HG03442 (cell line): ENCODE measurements at regions not wholly inside any gene's neighbourhood (a gene's known extent, or its start where the extent isn't known, plus 50 kb on each side); places are given as distances from the start of the nearest gene placed in this dataset.
"Not testable (repeated sequence)": the region's sequence is repeated elsewhere in the genome, so short reads cannot be mapped to it uniquely, and the experiment has no call there.

ENCODE experiments used
- ATAC-seq: cut with Tn5 transposase; IDR thresholded peaks from one replicate; pipeline ENCODE4 v1.9.1; 2021; ENCODE audit warnings: mild to moderate bottlenecking, moderate library complexity; ENCODE audit not compliant: unreplicated experiment

DNA sequence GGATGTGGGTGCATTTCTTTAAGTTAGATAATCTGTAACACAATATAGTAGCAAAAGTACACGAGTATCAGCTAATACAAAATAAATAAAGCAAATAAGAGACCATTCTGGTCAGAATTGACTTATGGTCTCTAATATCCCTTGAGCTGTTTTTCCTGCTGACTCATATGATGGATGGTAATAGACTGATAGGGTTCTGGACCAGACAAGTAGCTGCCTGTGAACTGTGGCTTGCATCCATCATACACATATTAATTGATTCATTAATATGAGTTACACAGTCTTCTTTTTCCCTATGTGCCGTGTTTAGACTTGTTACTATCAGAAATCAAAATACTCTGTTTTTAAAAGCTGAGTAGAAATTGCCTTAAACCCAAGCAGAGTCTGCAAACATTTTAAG lies 762.8 kb downstream of the GATA3 start:
- ATAC-seq = no peak

DNA sequence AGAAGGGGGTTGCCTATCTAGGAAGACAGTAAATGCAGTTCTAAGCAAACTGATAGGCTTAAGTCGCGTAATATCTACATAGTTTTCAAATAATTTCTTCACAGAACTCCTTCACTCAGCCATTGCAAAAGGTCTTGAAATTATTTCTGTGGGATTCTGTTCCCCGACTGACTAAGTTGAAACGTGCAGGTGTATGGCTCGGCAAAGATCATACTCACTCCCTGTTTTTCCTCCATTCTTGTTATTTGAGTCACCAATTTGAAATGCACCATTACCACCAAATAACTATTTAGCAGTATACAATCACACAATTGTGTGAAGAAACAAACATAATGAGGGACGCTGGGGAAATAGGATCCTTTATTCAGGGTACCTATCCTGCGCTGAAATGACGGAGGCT lies 771.1 kb downstream of the GATA3 start:
- ATAC-seq = no peak

DNA sequence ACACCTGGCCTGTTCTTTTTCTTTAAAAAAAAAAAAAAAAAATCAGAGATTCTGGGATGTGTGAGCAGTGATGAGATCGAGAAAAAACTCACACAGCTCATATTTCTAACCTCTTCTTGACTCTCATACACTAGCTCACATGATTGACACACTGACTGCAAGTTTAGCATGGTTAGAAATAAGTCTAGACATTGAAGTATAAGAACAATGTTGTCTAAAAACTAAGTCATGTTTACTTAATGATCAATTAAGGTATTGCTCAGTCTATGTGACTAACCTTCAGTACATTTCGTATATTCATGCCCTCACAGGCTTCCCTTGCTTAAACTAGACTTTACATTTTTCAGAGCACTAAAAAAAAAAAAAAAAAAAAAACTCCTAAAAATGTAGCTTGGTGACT lies 775.1 kb downstream of the GATA3 start:
- no peak for ATAC-seq

DNA sequence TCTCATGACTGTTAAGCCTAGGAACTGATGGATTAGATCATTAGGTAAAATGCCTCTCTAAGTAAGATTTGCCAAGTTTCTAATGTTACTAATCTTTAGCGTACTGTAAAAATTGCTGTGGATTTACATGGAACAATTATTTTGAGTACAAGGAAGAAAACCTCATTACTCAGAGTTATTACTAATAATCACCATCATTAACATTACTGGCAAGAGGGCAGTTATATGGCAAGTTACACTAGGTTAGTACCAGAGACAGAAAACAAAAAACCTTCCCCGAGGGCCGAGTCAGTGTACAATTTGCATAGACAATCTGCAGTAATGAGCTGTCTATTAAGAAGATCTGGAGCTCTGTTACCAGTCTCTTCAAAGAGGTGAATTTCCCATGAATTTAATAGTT lies 775.6 kb downstream of the GATA3 start:
- ATAC-seq = no peak

DNA sequence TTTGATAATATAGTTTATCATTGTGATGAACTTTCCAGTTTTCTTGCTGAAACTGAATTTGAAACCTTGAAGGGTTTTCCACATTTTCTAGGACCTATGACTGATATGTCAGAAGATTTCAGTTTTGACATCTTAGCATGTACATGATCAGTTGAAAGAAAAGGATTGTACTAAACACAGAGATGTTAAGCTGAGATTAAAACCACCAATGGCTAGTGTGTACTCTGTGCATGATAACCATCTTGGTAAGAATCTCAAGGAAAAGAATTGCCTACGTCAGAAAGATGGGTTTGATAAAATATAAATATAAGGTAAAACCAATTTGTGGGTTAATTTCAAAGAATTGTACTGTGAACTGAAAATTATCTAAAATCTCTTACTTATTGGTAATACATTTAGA lies 776.4 kb downstream of the GATA3 start:
- no peak for ATAC-seq

DNA sequence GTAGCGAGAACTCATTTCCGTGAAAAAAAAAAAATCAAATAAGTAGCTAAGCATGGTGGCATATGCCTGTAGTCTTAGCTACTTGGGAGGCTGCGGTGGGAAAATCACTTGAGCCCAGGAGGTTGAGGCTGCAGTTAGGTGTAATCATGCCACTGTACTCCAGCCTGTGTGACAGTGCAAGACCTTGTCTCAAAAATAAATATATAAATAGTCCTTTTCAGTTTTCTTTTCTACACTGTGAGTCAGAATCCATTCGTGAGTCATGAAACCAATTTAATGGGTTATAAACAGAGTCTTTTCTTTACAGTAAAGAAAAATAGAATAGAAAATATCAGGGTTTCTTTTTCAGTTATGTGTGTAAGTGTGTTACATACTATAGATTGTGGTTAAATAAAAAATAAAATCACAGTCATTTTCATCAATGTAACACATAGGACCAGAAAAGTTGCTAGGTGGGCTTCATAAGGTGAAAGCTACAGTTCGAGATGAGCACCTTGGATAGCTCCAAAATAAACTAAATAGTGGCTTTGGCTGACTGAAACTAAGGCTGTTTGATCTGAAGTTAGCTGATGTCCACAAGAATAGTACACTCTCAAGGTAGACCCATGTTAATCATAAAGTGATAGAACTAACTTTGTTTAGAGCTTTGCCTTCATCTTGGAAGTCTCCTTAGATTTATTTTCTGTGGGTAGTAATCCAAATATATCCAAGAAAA lies 781.1 kb downstream of the GATA3 start:
- no peak for ATAC-seq

DNA sequence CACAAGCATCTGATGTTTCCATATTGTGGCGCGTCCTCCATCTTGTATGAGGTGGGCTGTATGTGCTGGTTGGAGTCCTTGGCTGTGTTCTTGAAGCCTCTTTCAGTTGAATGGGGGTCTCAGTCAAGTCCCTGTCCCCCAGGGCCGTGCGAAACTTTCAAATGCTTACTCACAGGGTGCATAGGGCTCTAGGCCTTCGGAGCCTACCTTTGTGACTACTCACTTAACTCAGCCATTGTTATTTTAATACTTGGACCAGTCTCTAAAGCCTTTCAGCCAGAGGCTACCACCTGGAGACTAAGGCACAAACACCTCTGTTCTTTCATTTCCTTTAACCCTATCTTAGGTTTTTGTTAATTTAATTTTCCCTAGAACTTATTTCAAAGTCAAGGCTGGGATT lies 785.9 kb downstream of the GATA3 start:
- no peak for ATAC-seq

DNA sequence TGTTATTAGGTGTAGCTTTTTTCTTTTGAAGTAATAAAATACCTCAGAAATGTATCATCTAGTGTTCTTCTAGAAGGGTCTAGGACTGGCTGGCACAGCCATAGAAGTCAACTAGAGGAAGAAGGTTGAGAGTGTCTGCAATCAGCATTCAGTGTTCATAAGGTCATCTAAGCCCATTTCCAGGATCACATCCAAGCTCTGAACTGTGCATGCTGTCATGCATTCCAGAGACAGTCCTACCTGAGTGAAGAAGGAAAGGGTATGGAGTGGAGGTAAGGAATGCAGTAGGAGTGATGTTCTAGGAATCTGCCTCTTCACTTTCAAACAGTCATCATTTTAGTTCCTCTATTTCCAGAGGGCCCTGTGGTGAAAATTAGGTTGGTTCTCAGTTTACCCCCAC lies 789.7 kb downstream of the GATA3 start:
- ATAC-seq = no peak

DNA sequence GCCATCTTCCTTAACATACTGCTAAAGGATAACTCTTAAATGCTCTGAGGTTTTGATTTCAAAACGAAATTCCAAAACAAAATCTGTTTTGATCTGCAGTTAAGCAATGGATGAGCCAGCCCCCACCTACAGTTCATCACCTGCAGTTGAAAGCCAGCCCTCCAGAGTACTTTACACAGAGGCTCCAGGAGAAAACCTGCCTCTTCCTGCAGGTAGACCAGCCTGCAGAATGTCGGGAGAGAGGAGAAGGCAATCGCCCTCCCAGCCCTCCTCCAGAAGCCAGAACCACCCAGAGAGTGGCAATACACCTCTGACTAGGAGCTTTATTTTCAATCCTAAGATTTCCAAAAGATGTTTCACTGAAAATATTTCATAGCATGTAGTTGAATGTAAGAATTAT lies 798.1 kb downstream of the GATA3 start:
- ATAC-seq = no peak

DNA sequence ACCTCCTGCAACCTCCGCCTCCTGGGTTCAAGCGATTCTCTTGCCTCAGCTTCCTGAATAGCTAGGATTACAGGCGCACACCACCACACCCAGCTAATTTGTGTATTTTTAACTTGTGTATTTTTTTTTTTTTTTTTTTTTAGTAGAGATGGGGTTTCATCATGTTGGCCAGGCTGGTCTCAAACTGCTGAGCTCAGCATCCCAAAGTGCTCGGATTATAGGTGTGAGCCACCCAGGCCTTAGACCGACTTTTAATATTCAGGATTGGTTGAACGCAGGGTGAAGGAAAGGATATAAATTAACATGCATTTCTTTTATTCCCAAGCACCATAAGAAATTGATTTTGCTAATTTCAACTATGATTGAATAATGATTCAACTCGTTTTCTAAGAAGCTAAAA lies 798.6 kb downstream of the GATA3 start:
- ATAC-seq = no peak

DNA sequence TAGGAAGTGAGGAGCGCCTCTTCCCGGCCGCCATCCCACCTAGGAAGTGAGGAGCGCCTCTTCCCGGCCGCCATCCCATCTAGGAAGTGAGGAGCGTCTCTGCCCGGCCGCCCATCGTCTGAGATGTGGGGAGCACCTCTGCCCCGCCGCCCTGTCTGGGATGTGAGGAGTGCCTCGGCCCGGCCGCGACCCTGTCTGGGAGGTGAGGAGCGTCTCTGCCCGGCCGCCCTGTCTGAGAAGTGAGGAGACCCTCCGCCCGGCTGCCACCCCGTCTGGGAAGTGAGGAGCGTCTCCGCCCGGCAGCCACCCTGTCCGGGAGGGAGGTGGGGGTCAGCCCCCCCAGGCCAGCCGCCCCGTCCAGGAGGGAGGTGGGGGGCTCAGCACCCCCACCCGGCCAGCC lies 814.4 kb downstream of the GATA3 start:
- ATAC-seq = not testable (repeated sequence)

DNA sequence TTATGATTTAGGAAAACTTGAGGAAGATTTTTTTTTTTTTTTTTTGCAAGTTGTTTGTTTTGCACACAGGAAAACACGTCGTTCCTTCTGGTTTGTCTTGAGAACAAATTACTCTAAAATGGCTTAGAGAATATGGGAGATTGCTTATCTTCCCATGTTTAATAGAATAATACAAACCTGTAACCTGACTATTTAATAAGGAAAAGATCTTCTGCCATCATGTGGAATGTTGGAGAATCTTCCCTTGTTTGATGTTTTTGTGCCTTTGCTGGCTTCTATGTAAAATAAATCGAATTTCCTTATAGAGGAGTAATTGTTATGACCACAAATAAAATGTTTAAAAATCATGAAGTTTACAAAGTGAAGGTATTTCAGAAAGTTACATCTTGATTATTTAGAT lies 818.8 kb downstream of the GATA3 start:
- no peak for ATAC-seq

DNA sequence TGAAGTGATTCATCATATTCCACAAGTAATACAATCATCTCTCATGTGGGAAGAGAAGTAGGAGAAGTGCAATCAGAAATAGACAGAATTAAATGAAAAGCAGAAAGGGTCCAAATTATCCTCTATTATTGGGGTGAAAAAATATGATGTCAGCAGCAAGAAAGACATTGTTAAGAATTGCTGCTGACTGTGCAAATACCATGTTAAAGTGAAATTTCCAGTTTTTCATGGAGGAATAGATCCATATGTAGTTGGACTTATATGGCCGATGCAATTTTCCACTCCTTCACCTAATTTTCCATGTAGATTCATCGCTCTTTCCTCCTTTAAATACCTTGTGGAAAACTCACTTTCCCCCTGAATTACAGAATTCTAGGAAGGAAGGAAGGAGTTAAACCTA lies 819.8 kb downstream of the GATA3 start:
- ATAC-seq = no peak

DNA sequence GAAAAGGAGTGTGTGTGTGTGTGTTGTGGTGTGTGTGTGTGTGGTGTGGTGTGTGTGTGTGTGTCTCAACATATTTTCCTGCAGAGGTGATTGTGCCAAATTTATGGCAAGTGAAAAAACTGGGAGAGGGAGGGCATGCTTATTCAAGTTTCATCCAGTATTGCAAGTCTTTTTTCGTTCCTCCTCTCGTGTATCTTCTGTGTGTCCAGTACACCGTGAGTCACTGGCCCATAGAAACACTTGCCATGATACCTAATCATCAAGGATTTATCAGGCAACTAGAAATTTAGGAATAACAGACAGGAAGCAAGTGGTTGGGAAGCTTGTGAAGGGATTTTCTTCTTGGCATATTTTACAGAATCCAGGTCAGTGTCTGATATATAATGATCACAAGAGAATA lies 820.5 kb downstream of the GATA3 start:
- no peak for ATAC-seq

DNA sequence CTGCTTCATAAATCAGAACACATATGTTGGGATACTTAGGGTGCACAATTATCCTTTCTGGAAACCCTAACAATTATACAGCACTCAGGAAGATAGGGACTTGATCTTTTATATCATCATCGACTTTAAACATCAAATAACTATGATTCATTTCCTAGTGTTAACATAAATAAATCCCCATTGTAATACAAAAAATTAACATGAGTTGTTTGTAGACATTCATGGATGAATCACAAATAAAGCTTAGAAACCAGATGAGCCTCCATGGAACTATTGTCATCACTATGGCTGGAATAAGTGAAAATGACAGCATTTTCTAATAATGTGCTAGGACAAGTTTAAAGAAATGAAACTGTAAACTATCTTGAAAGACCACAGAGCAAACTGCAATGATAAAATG lies 821.7 kb downstream of the GATA3 start:
- no peak for ATAC-seq

DNA sequence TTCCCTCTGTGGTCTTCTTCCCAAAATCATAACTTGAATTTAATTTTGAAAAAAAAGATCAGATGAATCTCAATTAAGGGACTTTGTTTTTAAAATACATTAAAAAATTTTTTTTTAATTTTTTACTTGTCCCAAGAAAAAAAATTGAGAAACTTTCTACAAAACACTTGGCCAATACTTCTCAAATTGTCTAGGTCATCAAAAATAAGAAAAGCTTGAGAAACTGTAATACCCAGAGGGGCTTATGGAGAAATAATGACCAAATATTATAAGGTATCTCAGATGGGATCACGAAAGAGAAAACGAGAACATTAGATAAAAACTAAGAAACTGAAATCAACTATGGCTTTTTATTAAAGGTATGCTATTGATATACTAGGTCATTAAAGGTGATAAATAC lies 835.0 kb downstream of the GATA3 start:
- no peak for ATAC-seq

DNA sequence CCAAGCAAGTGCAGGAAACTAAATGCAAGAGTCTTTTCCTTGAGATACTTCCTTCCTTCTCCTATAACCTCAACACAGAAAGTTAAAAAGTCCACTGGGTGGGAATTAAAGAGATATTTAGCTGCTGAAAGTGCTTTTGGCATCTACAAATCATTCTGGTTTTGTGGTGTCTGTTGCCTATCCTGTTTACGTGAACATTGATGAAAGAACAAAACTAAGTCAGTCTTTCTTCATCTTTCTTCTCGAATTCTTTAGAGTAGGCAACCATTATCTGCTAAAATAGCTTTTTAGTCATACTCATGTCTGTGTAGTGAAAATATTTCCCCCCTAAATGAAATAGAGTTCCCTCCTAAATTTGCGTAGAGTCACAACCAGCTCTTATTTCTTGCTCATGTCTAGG lies 838.6 kb downstream of the GATA3 start:
- ATAC-seq = no peak

DNA sequence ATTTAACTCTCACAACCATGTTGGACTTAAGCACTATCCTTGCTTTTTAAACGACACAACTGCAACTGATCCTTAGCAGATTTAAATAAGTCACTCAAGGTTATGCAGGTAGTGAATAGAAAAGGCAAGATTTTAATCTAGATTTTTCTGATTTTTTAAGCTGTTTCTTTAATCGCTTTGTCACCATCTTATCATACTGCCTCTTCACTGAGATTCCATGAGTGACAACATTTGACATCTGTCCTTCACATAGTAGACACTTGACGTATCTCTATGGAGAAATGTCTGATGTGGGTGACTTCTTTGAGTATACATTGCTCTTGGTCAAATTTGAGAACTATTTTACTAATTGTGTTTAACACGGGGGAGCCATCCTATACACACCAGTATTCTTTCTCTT lies 839.7 kb downstream of the GATA3 start:
- ATAC-seq = no peak

DNA sequence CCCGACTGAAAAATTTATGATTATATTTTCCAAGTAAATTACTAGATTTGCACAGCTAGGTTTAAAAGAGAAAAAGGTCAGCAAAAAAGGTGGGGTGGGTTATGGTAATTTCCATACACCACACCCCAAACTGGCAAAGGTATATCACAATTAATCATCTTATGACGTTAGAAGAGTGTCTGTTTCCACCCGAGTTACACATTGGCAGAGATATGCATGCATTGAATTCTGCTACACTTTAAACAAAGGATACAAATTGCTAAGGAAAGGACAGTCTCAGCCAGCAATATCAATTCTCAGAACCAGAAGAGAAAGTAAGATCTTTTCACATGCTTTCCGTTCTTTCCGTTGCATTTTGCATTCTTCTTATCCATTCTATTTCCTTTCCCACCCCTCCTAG lies 843.3 kb downstream of the GATA3 start:
- no peak for ATAC-seq

DNA sequence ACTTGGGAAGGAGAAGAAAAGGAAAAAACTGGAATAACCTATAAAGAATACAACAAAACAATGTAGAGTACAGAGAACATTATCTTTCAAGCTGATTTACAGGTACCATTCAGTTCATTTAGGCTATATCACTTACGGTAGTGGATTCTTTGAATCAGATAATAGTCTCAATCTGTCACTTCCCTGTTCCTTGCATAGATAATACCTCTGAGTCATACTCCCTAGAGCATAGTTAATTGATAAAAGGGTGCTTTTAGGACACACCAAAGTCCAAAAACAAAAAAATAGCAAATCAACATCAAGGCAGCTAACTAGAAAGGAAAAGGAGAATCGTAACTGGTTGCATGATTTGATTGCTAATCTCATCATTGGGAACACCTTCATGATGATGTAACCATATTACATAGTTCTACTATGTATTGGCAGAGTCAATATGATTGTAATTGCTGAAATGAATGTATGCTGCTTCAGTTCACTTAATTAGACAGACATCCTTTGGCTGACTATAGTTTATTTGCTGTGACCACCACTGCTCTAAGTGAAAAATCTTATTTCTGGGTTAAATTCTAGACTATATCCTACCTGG lies 844.4 kb downstream of the GATA3 start:
- ATAC-seq = no peak

DNA sequence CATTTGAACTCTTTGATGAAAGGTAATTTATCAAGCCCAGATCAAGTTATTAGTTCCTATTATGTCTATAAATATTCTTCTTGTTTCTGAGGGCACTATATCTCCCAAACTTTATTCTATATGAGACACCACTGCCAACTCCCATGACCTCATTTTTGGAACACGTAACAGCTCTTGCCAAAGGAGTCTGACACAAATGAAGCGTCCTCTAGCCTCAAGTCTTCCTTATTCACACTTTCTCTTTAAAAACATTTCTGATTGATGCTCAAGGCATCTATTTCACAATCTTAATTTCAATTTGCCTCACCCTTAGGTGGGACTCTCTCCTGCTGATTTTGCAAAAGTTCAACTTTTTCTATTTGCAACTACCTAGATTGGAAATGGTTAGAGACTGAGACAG lies 848.4 kb downstream of the GATA3 start:
- ATAC-seq = no peak

DNA sequence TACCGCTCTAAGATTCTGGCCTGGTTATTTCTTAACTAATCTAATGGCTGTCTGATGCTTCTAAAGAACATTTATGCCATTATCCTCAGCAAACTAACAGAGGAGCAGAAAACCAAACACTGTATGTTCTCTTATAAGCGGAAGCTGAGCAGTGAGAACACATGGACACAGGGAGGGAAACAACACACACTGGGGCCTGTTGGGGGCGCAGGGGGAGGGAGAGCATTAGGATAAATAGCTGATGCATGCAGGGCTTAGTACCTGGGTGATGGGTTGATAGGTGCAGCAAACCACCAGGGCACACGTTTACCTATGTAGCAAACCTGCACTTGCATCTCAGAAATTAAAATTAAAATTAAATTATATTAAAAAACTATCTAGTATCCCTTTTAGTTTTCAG lies 853.5 kb downstream of the GATA3 start:
- no peak for ATAC-seq

DNA sequence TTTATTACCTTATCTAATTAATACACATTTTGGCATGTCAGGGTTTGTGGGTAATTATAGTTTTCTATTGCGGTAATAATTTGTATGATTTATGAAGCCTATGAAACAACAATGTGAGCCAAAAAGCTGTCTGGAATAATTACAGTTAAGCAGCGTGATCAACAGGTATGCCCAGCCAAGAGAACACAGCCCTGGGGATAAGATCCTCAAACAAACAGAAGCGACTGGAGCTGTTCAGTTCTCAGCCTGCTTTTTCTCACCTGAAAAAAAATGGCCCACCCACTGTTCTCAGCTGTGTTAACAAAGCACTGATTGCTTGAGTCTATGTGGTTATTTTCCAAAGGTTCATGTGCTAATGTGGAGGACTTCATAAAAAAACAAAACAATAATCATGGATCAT lies 855.8 kb downstream of the GATA3 start:
- ATAC-seq = no peak
